ENCODE measurements at regions not wholly inside any gene's neighbourhood (a gene's known extent, or its start where the extent isn't known, plus 50 kb on each side); places are given as distances from the start of the nearest gene placed in this dataset.

GRCh38 chr9:87211669-87212068 is 264.4 kb upstream of the GAS1 start:
- DNase-seq: no peak

DNA sequence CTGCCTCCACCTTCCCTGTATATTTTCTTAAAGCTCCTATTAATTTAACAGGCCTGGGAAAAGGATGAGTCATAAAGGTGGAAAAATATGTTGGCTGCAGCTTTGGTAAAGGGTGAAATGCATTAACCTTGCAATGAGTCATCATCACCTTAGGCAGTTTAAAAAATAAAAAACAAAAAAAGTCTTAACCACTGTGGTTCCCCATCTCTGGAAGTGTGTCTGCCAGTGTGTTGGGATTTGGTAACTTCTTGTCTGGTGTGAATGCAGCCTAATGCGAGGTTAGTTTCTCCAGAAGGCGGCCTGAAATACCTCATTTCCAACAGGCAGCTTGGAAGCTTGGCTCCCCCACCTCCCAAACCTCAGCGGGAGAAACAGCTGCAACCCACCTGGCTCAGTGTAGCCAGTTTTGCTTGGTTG is 265.3 kb upstream of the GAS1 start:
- DNase-seq: no peak

DNA sequence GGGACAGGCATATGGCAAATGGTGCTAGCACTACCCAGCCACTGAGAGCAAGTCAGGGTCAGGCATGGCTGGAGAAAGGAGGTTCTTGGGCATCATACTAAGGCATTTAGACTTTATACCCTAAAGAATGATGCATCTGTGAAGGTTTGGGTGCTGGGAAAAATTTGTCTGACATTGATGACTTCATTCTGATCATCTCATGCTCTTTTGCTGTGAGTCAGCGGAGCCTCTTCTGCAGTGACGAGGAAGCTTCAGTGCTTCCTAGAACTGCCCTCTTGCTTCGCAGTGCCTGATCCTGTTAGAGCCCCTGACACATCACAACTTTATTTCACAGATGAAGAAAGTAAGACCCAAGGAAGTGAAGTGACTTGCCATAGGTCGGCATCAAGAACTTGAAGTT is 266.6 kb upstream of the GAS1 start:
- no peak for DNase-seq

- DNase-seq: no peak
Observed at GRCh38 chr9:87214991-87215390, 267.7 kb upstream of the GAS1 start.

DNA sequence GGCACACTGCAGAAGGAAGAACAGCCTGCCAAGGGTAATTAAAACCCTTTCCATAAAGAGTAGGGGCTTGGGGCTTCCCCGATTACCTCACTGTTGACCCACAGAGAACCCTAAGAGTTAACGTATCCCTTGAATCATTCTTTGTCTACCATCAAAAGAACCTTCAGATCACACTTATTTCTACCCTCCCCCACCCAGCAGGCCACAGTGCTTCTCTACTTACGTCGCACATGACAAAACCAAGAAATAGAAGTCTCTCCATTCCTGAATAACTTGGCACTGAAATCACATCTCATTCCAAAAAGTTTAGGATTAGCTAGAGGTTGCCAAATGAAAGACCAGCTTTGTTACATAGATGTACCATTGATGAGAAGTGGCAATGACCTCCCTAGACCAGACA is 268.7 kb upstream of the GAS1 start:
- DNase-seq: no peak

DNA sequence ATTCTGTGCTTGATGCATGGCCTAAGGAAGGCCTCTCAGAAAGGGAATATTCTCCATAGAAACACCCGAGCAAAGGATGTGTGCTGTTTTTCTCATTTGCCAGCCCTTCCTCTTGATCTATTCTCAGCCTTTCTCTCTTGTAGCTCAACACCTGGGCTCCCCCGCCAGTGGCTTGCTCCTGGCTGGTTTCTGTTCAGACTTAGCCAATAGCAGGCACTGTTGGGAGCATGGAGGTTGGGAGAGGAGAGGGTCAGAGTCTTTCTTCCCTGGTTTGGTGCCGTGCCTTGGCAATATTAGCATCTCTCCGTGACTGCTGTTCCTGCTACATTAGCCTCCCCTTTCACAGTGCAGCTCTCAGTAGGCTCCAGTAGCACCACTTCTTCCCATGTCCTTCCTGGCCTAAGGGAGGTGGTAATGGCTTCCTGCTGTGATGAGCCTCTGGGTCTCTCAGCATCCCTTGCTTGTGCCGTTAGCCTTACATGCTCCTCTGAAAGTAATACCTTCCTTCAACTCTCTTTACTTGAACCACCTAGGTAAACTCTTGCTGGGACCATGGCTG is 269.7 kb upstream of the GAS1 start:
- no peak for DNase-seq

GRCh38 chr9:87223392-87224246 is 274.0 kb upstream of the DAPK1 start:
- no peak for DNase-seq

GRCh38 chr9:87226896-87227295 is 270.8 kb upstream of the DAPK1 start:
- no peak for DNase-seq

DNA sequence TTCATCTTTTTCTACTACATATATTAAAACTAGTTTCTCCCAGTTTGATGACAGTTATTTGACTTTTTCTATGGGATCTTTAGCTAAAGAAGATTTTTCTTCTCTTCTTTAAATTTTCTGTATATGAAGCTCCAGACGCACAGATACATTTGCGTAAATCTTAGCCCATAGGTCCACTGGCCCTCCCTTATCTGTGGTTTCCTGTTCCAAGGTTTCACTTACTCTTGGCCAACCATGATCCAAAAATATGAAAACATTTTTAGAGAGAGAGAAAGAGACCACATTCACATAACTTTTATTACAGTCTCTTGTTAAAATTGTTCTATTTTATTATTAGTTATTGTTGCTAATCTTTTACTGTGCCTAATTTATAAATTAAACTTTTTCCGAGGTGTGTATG is 270.2 kb upstream of the DAPK1 start:
- DNase-seq: no peak

DNA sequence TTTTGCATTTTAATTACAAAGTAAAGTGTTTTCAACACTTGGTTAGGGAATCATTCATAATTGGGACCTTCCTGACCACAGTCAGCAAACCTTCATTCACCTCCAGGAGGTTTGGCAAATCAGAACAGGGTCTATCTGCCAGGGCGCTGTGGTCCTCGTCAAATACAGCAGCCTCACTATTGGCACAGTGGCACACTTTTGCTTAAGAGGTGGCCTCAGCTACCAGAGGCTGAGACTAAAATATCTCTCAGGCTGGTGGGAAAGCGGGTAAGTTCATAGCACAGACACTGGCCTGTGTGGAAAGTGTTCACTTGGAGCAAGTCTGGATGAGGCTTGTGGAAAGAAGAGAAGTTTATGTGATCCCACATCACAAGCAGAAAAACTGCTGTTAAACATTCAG is 268.6 kb upstream of the DAPK1 start:
- DNase-seq: no peak

GRCh38 chr9:87233431-87233830 is 264.2 kb upstream of the DAPK1 start:
- no peak for DNase-seq

DNA sequence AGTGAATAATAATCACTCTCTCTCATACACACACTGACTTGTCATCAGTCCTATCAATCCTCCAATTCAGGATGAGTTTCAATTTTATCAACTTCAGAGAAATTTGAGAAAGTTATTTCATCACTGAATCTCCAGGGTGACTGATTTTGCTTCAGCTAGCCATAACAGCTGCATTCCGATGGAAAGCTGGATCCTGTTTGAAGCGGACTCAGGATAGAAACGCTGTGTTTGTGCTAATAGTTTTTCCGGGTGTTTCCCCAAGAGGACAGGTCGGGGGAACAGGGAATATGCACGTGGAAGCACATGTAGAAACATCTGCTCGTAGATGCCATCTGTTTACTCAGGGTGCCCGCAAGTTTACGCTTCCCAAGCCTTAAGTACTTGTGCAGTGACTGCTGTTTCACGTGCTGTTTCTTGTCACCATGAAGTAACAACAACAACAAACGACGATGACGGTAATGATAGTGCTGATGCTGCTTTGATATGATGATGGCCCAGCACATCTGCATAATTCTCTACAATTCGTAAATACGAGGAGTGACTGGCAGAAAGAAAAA is 263.7 kb upstream of the DAPK1 start:
- no peak for DNase-seq

DNA sequence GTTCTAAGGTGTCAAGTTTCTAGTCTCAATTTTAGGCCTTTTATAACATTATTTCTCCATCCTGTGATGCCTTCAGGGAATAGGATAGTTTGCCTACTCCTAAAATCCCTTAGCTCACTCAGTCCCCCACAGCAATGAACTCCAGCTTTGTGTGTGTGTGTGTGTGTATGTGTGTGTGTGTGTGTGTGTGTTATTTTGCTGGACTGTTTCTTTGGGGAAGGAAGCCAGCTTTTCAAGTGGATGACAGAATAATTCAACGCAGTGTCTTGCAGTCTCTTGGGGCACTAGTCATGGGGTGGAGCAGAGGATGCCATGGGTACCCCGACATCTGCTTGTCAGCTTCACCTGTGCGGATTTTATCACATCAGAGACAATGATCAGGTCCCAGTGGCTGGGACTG is 262.8 kb upstream of the DAPK1 start:
- no peak for DNase-seq

DNA sequence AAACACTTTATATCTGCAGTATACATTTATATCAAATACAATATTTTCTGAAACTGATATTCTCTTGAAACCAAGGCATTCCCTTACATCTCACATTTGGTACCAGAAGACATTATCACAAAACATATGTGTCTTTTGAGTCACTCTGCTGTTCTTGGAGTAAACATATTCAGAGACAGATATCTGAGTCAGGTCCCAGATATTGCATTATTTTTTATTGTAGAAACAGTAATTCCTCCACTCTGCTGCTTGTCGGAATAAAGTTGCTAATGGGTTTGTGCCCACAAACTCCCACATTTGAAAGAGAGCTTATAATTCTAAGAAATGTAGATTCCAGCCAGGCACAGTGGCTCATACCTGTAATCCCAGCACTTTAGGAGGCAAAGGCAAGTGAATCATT is 261.1 kb upstream of the DAPK1 start:
- DNase-seq: no peak

DNA sequence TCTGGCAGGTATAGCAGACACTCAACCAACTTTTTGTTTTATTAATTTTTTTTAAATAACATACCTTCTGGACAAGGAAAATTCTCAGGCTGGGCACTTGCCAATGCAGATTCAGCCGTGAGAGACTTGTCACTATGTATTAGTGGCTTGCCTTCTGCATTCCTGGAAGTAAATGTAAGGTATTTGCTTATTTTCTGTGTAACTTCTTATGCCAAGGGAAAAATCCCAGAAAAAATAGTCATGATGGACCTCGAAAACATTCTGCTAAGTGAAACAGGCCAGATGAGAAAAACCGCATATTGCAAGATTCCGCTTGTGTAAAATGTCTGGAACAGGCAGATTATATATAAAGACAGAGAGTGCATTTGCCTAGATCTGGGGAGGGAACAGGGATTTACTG is 260.3 kb upstream of the DAPK1 start:
- DNase-seq: no peak

DNA sequence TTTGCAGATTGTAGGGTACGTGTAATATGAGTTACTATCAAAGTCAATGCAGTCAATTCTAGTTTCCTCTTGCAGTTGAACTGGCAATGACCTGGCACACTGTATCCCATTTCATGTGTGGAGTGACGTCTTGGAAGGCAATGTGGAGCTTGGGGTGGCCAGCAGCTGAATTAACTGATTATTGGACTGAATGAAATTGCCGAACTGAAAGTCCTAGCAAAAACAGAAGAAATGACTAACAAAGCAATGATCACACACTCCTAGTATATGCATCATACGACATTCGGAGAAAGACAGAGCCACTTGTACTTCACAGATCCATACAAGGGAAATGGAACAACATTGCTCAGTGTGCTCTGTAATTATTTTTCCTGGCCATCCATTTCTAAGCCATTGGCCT is 259.1 kb upstream of the DAPK1 start:
- DNase-seq: no peak

- no peak for DNase-seq
Observed at GRCh38 chr9:87239312-87239711, 258.4 kb upstream of the DAPK1 start.

DNA sequence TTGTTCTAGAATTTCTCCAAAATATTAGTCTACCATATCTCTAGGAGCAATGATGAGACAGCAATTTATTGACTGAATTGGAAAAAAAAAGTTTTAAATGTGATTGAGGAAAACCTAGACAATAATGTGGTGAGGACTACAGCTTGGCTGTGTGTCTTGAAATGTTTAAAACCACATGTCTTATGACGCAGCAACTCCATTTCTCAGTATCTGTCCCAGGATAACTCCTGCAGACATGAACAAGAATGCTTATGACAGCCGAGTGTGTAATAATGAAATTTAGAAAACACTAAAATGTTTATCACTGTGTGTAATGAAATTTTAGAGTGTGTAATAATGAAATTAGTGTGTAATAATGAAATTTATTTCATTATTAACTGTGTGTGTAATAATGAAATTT is 254.1 kb upstream of the DAPK1 start:
- DNase-seq: no peak

DNA sequence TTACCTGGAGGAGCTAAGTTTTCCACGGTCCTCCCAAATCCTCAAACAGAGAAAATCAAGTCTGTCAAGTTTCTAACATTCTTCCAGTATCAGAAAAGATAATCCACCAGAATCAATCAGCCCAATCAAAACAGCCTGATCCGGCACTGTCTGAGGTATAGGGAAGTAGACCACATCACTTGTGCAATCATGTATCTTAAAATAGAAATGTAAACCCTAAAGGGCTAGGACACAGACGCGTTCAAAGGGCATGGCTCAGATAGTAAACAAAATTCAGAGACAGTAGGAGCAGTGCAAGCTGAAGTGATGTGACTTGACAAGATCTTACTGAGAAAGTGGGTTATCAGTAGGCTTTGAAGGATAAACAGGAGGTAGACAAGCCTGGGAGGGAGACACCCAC is 252.4 kb upstream of the DAPK1 start:
- no peak for DNase-seq

DNA sequence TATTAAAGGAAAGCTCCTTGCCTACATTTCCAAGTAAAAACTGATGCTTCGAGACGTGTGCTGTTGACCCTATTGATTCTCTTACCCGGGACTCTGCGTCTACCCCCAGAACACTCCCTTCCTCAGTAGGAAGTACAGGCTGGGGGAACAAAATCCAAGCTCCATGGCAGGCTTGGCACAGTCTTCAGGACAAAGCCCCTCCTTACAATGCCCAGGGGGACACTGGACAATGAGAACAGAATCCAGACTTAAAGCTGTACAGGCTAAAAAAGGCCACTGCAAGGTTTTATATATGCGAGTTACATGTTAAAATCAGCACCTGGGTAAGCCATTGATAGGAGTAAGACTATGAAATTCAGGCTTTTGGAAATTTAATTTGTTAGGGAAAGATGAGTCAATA is 250.6 kb upstream of the DAPK1 start:
- DNase-seq: no peak

DNA sequence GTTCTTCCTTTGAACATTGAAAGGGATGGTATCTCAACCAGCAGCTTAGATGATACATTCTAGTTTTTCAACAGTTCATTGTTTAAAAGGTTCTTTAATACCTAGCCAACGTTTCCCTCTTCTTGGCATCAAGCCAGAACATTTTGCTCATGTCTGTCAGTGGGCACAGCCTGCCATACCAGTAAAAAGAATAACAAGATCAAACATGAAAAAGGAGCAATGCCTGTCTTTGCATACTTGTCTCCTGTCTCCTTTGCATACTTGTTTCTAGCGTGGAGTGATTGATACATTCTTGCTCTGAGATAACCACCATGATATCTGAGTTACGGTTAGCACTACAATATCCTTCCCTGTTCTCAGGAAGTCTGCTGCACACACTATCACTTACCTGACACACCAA is 248.6 kb upstream of the DAPK1 start:
- no peak for DNase-seq

GRCh38 chr9:87250205-87250604 is 247.5 kb upstream of the DAPK1 start:
- DNase-seq: no peak

DNA sequence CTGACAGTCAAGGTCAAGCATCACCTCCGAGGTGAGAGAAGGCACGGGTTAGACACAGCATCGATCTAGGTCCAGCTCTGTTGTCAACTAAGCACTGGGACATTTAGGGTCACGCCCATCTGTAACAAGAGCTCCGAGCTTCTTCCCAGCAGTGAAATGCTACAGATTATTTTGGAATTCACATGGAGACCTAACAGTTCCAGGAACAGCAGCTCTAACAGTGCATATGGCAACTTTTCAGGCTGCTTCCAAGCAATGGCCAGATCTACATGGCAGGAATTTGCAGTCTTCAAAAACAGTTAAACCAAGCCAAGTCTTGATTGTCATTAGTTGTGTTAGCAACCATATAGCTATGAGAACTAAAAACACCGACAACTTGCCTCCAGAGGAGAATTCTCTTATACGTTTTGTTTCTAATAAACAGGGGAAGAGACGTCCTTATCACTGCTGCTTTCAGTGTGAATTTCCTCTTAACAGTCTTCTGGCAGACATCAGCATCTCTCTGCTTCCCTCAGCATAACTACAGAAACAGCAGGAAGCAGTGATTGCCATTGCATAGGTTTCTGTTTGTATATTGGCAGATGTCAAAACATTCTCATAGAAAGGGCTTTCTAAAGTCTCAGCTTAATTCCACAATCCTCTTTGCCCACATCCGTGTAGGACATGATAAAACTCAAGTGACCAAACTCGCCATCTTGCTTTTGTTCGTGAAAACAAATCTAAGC is 242.1 kb upstream of the DAPK1 start:
- no peak for DNase-seq

DNA sequence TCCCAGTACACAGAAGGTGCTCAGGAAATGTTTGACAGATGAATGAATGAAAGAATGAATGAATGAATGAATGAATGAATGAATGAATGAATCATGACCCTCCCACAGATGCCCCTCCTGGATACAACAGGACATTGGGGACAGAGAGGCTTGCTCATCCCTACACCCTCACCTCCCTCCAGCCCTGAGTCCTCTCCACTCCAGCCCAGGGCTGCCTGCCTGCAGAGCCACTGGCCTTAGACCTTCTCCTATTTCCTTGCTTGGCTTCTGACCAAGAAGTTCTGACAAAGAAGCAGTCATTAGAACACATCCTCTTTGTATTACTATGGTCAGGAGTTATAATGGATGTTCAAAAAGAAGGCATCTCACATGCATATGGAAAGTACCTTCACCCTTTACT is 240.7 kb upstream of the DAPK1 start:
- no peak for DNase-seq

All from CD4-positive, alpha-beta T cell treated with Interleukin-17A for 1 hour (primary cell).